ENCODE measurements at regions not wholly inside any gene's neighbourhood (a gene's known extent, or its start where the extent isn't known, plus 50 kb on each side); places are given as distances from the start of the nearest gene placed in this dataset.

DNA sequence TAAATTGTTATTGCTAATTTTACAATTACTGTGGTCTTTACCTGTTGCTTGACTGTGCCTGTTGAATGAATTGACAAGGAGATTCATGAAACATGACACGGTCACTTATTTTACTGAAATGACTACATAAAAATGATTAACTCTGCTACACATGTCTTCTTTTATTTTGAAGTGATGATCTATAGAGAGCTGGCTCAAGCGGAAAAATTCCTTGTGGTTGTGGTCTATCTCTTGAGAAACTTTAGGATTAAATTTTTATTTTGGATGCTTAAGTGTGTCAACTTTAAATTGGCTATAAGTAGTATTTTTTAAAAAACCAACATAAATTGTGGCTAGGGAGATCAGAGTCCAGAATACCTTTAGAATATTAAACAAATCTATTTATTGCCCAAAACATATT lies 131.8 kb upstream of the PITX2 start:
- DNase-seq, result no peak
- ATAC-seq (ENCODE audit: poor library complexity), result no peak
- intact Hi-C loops (cut with DNase I), result no loop called here

DNA sequence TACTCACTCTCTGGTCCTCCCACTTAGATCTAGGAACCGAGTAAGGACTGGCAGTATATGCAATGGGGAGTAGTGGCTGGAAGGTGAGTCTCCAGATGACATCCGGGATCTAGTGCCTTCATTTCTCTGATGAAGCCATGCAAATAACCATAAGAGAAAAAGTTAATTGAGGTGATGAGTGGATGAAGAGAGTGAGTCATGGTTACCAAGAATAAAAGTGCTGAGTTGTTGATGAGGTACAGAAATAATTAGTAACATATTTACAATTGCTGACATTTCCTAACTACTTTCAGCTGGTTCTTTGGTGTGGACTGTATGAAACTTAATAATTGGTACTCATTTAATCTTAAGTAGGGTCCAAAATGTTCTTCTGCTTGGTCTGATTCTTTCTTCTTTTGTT lies 146.7 kb upstream of the PITX2 start:
- no peak for ATAC-seq (ENCODE audit: poor library complexity)
- intact Hi-C loops (cut with DNase I), result no loop called here
- DNase-seq, result no peak

DNA sequence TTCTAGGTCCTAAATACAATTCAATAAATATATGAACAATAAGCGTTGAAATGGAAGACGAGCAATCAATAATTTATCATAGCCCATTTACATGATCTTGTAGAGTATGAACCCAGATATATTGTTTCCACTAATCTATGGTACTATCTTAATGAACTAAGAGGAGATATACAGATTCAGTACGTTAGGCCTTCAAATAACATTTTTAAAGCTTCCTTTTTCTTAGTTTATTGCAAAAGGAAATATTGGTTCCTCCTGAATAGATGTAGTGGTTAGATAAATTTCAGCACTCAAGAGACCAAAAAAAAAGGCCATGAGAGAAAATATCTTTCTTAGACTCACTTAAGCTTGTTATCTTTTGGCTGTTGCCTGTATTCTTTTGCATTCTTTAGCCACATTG lies 147.5 kb upstream of the PITX2 start:
- ATAC-seq (ENCODE audit: poor library complexity) (no peak), DNase-seq (no peak)
- intact Hi-C loops (cut with DNase I), result no loop called here

DNA sequence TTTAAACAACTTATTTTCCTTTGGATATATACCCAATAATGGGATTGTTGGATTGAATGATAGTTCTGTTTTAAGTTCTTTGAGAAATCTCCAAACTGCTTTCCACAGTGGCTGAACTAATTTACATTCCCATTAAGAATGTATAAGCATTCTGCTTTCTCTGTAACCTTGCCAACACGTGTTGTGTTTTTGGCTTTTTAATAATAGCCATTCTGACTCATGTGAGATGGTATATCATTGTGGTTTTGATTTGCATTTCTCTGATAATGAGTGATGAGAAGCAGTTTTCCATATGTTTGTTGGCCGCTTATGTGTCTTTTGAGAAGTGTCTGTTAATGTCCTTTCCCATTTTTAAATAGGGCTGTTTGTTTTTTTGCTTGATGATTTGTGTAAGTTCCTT lies 155.6 kb upstream of the PITX2 start:
- ATAC-seq (ENCODE audit: poor library complexity), result no peak
- DNase-seq, result no peak
- intact Hi-C loops (cut with DNase I), result no loop called here

DNA sequence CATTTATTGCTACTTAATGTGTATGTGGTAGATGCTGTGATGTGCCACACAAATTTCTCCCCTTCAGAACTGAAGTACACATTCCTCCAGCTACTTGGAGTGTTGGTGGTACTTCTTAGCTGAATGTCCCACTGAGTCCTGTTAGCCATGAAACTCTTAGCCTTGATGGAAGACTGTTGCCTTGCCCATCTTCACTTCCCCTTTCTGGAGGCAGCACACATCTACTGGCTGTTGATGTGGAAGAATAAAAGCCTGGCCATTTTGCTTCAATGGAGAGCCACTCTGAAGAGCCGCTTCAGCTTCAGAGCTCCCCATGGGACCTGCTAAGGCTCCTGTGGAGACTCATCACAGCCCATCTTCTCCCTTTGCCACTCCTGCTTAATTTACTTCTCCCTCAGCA lies 157.7 kb upstream of the PITX2 start:
- ATAC-seq (ENCODE audit: poor library complexity) (no peak), DNase-seq (no peak)
- intact Hi-C loops (cut with DNase I), result no loop called here

DNA sequence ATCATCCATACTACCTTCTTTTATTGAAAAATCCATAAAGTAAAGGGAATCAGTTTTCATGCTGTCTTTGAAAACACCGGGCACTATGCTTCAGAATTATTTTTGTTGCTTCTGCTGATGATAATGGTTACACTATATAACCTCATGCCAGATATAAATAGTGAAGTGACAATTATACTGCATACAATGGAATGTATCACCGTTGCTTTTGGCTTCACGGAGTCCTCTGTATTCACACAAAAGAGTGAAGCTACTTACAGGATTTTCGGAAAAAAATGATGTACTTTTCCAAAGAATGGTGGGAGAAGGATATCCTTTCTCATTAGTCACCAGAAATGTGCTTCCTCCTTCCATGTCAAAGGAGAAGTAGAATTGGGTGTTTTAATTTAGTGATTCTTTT lies 159.1 kb upstream of the PITX2 start:
- ATAC-seq (ENCODE audit: poor library complexity) (no peak), DNase-seq (no peak)
- intact Hi-C loops (cut with DNase I), result no loop called here

DNA sequence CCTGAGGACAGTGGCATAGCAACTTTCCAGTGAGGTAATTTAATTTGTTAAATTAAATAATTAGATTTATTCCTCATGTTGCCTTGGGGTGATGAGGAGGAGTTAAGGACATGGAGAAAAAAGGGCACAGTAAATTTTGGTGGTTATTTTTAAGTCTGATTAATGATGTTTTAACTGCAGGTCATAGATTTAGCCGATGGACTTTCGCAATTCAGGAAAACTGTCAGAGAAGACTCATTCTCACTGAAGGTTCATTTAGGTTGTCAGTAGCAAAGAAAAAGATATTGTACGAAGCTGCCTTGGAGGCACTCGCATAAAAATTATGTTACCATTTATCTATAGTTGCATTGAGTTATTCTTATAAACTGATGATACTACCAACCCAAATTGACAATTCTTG lies 164.2 kb upstream of the PITX2 start:
- ATAC-seq (ENCODE audit: poor library complexity), result no peak
- DNase-seq, result no peak
- intact Hi-C loops (cut with DNase I), result no loop called here

DNA sequence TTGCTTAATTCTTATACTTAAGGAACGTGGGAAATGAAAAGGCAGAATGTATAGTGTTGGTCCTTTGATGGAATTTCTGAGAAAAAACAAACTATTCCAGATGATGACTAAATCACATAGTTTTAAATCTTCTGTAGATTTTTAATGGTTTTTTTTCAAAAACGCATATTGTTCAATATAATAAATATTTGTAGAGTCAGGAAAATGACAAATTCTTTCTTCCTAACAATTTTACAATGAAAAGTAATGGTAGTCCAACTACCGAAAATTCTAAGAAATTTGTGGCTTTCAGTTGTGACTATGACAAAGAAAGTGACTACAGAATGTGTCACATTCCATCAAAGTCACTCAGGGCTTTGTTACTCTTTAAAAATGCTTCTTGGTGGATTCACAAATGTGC lies 164.8 kb upstream of the PITX2 start:
- intact Hi-C loops (cut with DNase I), result no loop called here
- ATAC-seq (ENCODE audit: poor library complexity) (no peak), DNase-seq (no peak)

DNA sequence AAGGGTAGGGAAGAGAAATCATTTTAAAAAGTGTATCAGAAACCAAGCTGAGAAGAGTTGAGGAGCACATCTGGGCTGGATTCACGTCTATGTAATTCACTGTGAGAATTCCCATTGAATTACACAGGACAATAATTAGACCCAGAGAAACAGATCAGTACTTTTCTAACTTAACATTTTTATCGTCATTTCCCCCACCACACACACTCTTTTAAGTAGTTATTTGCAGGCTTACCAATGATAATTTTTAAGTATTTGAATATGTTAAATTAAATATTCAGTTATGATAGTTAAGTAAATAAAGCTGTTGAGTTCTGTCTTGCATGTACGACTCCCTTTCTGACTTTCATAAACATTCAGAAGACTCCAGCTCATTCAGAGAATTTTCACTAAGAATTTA lies 165.4 kb upstream of the PITX2 start:
- intact Hi-C loops (cut with DNase I), result no loop called here
- DNase-seq (no peak), ATAC-seq (ENCODE audit: poor library complexity) (no peak)

DNA sequence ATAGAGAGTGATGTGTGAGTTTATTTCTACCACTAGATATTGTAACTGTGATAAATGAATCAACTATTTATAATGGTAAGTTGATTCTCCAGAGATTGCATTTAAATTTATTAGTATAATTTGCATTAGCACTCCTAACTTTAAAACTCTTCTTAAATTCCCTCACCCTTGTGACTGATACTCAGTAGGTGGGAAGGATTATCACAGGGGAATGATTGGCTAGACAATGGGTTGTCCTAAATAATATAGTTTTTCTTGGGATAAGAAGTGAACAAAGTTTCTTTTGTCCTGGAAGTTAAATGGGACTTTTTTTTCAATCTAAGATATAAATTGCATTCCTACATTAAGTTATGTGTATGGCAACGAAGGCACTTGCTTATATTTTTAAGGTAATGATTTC lies 169.2 kb upstream of the PITX2 start:
- DNase-seq, result no peak
- no peak for ATAC-seq (ENCODE audit: poor library complexity)
- intact Hi-C loops (cut with DNase I), result no loop called here

DNA sequence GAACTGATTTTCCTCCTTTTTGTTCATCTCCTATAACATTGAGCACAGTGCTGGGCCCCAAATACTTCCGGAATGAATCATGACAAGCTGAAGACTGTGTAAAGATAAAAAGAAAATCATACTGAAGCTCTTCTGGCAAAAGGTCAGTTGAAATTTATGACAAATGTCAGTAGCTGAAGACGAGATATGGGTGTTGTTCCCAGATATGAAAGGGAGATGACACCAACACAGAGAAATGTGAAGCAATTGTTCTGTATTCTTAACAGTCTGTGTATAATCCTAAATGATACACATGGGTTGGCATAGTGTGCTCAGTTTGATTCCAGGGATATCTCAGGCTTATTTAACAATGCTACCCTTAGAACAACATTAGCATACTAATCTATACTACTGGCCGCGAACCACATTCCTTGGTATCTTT lies 170.5 kb upstream of the PITX2 start:
- ATAC-seq (ENCODE audit: poor library complexity) (no peak), DNase-seq (no peak)
- intact Hi-C loops (cut with DNase I), result no loop called here

DNA sequence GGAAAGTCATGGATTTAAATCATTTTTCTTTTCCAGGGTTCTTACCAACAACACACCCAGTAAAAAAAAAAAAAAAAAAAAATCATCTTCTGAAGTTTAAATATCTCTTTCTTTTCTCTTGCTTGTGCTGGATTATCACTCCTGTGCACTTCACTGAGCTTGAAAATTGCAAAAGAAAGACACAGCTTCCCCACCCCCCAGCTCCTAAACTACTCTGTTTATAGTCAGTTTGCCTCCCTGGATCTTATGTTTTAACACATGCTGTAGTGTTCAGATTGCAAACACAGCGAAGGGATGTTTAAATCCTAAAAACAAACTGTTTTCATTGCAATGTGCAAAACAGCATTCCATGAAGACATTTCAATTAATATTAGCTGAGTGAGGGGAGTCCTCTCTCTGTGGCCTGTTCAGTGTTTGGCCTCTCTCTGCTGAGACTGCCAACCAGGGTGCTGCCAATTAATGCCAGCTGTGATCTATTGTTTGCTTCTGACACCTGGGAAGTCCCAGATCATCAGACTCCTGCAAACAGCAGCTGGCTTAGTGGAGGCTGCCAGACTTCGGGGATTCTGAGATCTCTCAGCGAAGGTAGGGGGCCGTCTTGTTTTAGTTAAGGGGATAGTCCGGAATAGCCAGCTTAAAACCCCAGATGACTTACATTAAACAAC lies 171.1 kb upstream of the PITX2 start:
- DNase-seq (no peak), ATAC-seq (ENCODE audit: poor library complexity) (no peak)
- intact Hi-C loops (cut with DNase I), result no loop called here

DNA sequence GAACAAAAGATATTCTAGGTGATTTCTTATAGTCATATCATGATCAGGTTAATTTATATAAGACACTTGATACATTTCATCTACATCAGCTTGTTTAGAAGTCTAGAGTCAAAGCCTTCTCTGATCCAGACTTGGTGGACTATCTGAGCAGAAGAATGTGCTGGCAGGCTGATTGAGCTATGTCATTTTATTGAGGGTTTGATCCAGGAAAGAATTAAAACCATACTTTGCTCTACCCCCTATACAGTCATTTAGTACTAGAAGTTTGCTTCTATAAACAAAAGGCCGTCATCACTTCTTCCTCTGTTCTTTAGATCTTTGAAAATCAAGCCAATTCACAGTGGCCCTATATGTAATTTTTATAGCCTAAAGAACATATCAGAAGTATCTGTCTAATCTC lies 173.1 kb upstream of the PITX2 start:
- DNase-seq (no peak), ATAC-seq (ENCODE audit: poor library complexity) (no peak)
- intact Hi-C loops (cut with DNase I), result no loop called here

DNA sequence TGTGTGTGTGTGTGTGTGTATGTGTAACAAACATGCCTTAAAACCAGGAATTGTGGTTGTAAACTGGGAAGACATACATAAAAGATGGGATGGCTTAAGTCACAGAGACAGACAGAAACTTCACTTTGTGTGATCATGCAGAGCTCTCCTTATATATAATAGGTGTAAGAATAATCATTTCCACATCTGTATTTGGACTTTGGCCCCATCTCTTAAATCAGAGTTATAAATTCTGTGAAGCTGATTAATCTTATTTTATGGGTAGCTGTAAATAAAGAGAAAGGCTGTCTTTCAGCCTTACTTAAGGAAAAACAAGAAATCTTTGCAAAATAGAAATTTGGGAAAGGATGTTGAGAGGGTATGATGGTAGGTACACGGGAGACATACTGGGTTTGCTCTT lies 174.6 kb upstream of the PITX2 start:
- intact Hi-C loops (cut with DNase I), result no loop called here
- DNase-seq (no peak), ATAC-seq (ENCODE audit: poor library complexity) (no peak)

DNA sequence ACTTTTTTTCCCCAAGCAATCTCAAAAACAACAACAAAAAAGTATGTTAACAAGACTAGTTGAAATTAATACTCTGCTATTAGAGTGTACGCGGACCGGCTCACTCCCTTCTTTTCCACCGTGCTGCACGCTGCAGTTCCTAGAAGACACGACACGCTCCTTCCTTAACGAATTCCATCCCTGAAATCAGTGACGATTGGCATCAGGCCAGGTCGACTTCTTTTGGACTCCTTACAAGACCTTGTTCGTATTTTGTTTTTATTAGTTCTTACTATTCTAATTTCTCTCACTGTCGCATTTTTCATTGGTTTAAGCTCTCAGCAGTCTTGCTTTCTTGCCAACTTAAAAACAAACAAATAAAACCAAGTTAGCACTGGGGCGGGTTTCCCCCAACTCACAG lies 175.8 kb upstream of the PITX2 start:
- DNase-seq (no peak), ATAC-seq (ENCODE audit: poor library complexity) (no peak)
- intact Hi-C loops (cut with DNase I), result no loop called here

DNA sequence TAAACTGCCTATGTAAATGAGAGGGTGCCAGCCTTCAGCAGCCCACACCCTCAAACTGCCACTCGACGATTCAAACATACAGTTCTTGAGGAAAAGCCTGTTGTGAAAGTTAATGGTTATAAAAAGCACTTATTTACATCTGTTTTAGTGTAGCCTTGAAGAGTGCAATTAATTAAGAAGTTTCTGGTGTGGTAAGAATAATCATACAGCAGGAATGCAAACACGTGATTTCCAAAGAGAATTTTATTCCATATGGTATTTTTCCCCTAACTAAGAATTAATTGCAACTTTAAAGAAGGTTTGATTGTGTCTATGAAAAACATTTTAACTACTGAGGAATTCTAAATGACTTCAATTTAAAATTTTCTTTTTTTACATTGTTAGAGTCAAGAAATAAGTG lies 176.3 kb upstream of the PITX2 start:
- DNase-seq, result no peak
- no peak for ATAC-seq (ENCODE audit: poor library complexity)
- intact Hi-C loops (cut with DNase I), result no loop called here

DNA sequence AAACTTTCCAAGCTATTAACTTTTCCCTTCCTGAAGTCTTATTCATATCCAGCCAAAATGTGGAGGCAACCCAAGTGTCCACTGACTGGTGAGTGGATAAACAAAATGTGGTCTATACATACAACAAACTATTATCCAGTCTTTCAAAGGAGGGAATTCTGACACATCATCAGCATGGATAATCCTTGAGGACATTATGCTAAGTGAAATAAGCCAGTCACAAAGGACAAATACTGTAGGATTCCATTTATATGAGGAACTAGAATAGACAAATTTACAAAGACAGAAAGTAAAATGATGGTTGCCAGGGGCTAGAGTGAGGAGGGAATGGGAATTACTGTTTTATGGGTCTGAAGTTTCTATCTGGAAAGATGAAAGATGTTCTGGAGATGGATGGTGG lies 178.7 kb upstream of the PITX2 start:
- no peak for ATAC-seq (ENCODE audit: poor library complexity)
- intact Hi-C loops (cut with DNase I), result no loop called here
- DNase-seq, result no peak

DNA sequence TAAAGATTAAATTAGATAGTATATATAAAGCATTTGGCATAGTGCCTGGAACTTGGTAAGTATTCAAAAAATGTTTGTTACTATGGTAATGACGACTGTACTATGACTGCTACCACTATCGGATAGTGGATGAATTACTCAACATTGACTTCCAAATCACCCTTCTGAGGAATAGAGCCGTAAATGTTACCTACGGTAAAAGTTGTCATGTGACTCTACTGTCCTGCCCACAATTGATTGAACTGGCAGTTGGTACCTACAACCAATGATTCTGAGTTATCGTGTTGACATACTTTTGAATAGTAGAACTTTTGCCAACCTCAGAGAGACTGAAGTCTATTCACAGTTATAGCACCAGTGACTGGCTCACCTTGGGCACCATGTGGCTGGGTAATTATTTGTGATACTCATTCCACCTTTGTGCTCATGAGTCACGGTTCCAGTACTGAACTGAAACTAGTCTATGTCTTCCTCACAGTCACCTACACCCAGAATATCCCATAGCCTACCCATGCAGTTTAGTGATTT lies 185.5 kb upstream of the PITX2 start:
- no peak for ATAC-seq (ENCODE audit: poor library complexity)
- no peak for DNase-seq
- intact Hi-C loops (cut with DNase I), result no loop called here

DNA sequence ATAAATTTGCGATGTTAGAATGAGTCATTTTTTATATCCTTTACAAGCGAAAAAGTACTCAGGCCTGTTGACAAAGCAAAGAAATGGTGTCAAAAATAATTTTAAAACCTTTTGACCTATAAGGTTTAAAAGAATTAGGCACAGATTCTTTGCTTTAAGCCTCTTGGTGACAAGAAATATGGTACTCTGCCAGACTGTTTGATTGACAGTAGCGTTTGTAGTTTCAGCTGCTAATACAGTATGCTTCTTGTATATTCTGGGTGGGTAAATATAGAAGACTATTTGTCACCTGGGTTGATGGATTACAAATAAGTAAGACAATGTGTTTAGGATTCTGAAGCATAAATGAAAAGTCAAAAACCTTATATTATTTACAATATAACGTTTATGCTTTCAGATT lies 193.1 kb upstream of the PITX2 start:
- intact Hi-C loops (cut with DNase I), result no loop called here
- ATAC-seq (ENCODE audit: poor library complexity) (no peak), DNase-seq (no peak)

DNA sequence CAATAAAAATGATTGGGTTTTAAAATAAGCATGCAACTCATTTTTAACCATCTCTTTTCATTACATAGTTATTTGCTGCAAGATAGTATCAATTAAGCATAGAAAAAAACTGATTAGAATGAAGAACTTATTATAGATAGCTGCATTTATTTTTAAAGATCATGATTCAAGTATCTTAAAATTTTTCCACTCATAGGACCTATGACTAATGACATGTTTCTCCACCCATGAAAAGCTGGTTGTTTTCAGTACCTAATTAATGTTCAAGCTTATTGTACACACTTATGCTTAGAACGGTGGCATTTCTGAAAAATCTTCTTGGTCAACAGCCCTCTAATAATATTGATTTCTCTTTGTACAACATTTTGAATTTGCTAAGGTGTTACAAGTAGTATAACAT lies 193.5 kb upstream of the PITX2 start:
- intact Hi-C loops (cut with DNase I), result no loop called here
- no peak for ATAC-seq (ENCODE audit: poor library complexity)
- no peak for DNase-seq

DNA sequence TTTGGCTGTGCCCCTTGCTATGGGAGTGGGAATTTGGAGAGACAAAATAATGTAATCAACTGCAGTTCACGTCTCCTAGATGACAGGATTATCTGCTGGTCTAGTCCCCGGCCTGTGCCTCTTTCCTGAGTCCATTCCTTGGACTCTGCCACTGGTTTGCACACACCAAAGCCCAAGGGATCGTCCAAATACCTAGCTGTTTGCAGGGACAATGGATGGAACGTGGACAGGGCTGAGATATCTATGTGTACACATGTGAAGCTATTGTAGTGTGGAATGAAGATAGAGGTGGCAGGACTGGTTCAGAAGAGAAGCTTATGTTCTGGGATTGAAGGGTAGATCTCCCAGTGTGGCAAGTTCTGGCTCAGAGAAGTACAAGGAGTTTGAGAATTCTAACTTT lies 198.3 kb upstream of the PITX2 start:
- DNase-seq (no peak), ATAC-seq (ENCODE audit: poor library complexity) (no peak)
- intact Hi-C loops (cut with DNase I), result no loop called here
